GM18867 (cell line): ENCODE measurements at regions not wholly inside any gene's neighbourhood (a gene's known extent, or its start where the extent isn't known, plus 50 kb on each side); places are given as distances from the start of the nearest gene placed in this dataset.

Experiments used
- ATAC-seq: cut with Tn5 transposase; IDR thresholded peaks from one replicate; pipeline ENCODE4 v1.9.1; 2021; ENCODE audit warnings: mild to moderate bottlenecking, moderate library complexity; ENCODE audit not compliant: unreplicated experiment

- no peak for ATAC-seq
Observed at GRCh38 chr20:60906555-60906954, 345.5 kb upstream of the CDH4 start.

- no peak for ATAC-seq
Observed at GRCh38 chr20:60913298-60913697, 338.8 kb upstream of the CDH4 start.

GRCh38 chr20:60921022-60921622 is 330.9 kb upstream of the CDH4 start:
- no peak for ATAC-seq

GRCh38 chr20:60926831-60927230 is 325.2 kb upstream of the CDH4 start:
- ATAC-seq: no peak

- ATAC-seq: no peak
Observed at GRCh38 chr20:60928341-60928740, 323.7 kb upstream of the CDH4 start.

GRCh38 chr20:60930023-60930790 is 321.9 kb upstream of the CDH4 start:
- no peak for ATAC-seq

GRCh38 chr20:60931696-60932095 is 320.4 kb upstream of the CDH4 start:
- no peak for ATAC-seq

- ATAC-seq: no peak
Observed at GRCh38 chr20:60934724-60935123, 317.3 kb upstream of the CDH4 start.

GRCh38 chr20:60935971-60936370 is 316.1 kb upstream of the CDH4 start:
- no peak for ATAC-seq

- ATAC-seq: no peak
Observed at GRCh38 chr20:60937585-60937984, 314.5 kb upstream of the CDH4 start.

GRCh38 chr20:60941379-60941778 is 310.7 kb upstream of the CDH4 start:
- no peak for ATAC-seq

GRCh38 chr20:60947819-60948218 is 304.2 kb upstream of the CDH4 start:
- no peak for ATAC-seq

- ATAC-seq: no peak
Observed at GRCh38 chr20:60948224-60948623, 303.8 kb upstream of the CDH4 start.

- no peak for ATAC-seq
Observed at GRCh38 chr20:60950561-60950960, 301.5 kb upstream of the CDH4 start.

GRCh38 chr20:60950974-60951373 is 301.1 kb upstream of the CDH4 start:
- no peak for ATAC-seq

GRCh38 chr20:60952861-60953260 is 299.2 kb upstream of the CDH4 start:
- no peak for ATAC-seq

GRCh38 chr20:60953321-60953720 is 298.7 kb upstream of the CDH4 start:
- ATAC-seq: no peak

GRCh38 chr20:60955706-60956105 is 296.4 kb upstream of the CDH4 start:
- ATAC-seq: no peak

GRCh38 chr20:60956194-60956593 is 295.9 kb upstream of the CDH4 start:
- ATAC-seq: no peak

- no peak for ATAC-seq
Observed at GRCh38 chr20:60957621-60958020, 294.4 kb upstream of the CDH4 start.

- no peak for ATAC-seq
Observed at GRCh38 chr20:60959971-60960370, 292.1 kb upstream of the CDH4 start.

- no peak for ATAC-seq
Observed at GRCh38 chr20:60960500-60960899, 291.6 kb upstream of the CDH4 start.

GRCh38 chr20:60961551-60961950 is 290.5 kb upstream of the CDH4 start:
- no peak for ATAC-seq
